Cardiac muscle cell (in vitro differentiated cells and primary cell): ENCODE measurements at regions not wholly inside any gene's neighbourhood (a gene's known extent, or its start where the extent isn't known, plus 50 kb on each side); places are given as distances from the start of the nearest gene placed in this dataset.
"Not testable (repeated sequence)": the region's sequence is repeated elsewhere in the genome, so short reads cannot be mapped to it uniquely, and the experiment has no call there.

ENCODE experiments used
- DNase-seq, 2 donors: peaks; one replicate each; pipeline versions ENCODE4 v3.0.0 to v3.0.0-alpha.2; 2010 to 2017; ENCODE audit warnings: low read depth in 1 of 2, low spot score in 1 of 2
- H3K27ac ChIP-seq: fragments of 200-600 bp; sonication (generic); 2 replicates; pipeline ENCODE4 v1.5.1; 2016
- H3K27me3 ChIP-seq: fragments of 200-600 bp; sonication (generic); 2 replicates; pipeline ENCODE4 v1.6.0; 2016; ENCODE audit warnings: control low read depth
- H3K36me3 ChIP-seq: fragments of 200-600 bp; sonication (generic); 2 replicates; pipeline ENCODE4 v1.5.1; 2016; ENCODE audit warnings: control low read depth
- H3K4me1 ChIP-seq: fragments of 200-600 bp; sonication (generic); 2 replicates; pipeline ENCODE4 v1.8.1; 2017; ENCODE audit warnings: low read depth, mild to moderate bottlenecking, mixed run types
- H3K4me3 ChIP-seq: fragments of 200-600 bp; sonication (generic); 2 replicates; pipeline ENCODE4 v1.5.1; 2016; ENCODE audit warnings: mild to moderate bottlenecking
- H3K9me3 ChIP-seq: fragments of 200-600 bp; sonication (generic); 2 replicates; pipeline ENCODE4 v1.5.1; 2017; ENCODE audit warnings: low read depth, mild to moderate bottlenecking, control low read depth
- CTCF ChIP-seq: IDR thresholded peaks from 2 replicates; pipeline ENCODE4 v1.5.1; 2012; ENCODE audit warnings: low read depth, mild to moderate bottlenecking, low read length

GRCh38 chr4:127327491-127327890, 305.3 kb upstream of the INTU start:
- no peak for TF ChIP-seq CTCF
- H3K9me3 ChIP-seq, result no peaks in the 10 kb centered on the region
- H3K4me1 ChIP-seq, result no peaks in the 10 kb centered on the region
- H3K27me3 ChIP-seq, result no peaks in the 10 kb centered on the region
- no peak for DNase-seq
- no peak overlapping the region for H3K27ac ChIP-seq
- no peaks in the 10 kb centered on the region for H3K36me3 ChIP-seq
- H3K4me3 ChIP-seq, result no peak overlapping the region

GRCh38 chr4:127335073-127335620, 297.6 kb upstream of the INTU start:
- H3K36me3 ChIP-seq, result no peaks in the 10 kb centered on the region
- DNase-seq, result no peak
- H3K4me1 ChIP-seq, result no peaks in the 10 kb centered on the region
- no peak overlapping the region for H3K4me3 ChIP-seq
- no peak for TF ChIP-seq CTCF
- no peak overlapping the region for H3K27ac ChIP-seq
- H3K27me3 ChIP-seq, result no peaks in the 10 kb centered on the region
- no peaks in the 10 kb centered on the region for H3K9me3 ChIP-seq

GRCh38 chr4:127335732-127336131, 297.0 kb upstream of the INTU start:
- Histone ChIP-seq H3K27ac (no peak overlapping the region), H3K4me1 (no peaks in the 10 kb centered on the region), H3K9me3 (no peaks in the 10 kb centered on the region), H3K4me3 (no peak overlapping the region), H3K27me3 (no peaks in the 10 kb centered on the region), H3K36me3 (no peaks in the 10 kb centered on the region)
- no peak for TF ChIP-seq CTCF
- DNase-seq, result no peak

DNA sequence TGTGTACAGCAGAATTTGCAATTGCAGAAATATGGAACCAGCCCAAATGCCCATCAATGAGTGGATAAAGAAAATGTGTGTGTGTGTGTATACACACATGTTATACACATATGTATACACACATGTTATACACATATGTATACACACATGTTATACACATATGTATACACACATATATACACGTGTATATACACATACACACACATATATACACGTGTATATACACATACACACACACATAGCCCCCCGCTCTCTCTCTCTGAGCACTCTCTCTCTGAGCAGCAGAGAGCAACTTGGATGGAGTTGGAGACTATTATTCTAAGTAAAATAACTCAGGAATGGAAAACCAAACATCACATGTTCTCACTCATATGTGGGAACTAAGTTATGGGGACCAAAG, 289.6 kb upstream of the INTU start:
- not testable (repeated sequence) for H3K27me3 ChIP-seq, DNase-seq, H3K36me3 ChIP-seq, H3K4me3 ChIP-seq, H3K27ac ChIP-seq, H3K4me1 ChIP-seq, H3K9me3 ChIP-seq

DNA sequence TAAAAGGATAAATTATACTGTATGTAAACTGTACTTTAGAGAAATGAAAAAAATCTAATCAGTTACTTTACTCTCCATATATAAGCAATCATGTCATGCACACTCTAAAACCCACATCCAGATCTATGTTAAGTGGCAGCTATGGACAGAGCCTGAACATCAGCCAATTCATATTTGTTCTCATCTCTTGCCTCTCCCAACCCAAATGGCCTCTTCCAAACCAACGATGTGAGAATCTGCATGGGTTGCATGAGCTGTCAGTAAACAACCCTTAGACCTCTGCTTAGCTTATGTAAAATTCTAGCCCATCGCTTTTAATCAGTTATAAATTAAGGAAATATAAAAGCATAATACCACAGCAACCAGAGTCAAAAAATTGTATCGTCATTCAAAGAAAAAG, 288.7 kb upstream of the INTU start:
- Histone ChIP-seq H3K27me3 (no peaks in the 10 kb centered on the region), H3K4me3 (no peak overlapping the region), H3K27ac (no peak overlapping the region), H3K36me3 (no peaks in the 10 kb centered on the region), H3K9me3 (no peaks in the 10 kb centered on the region), H3K4me1 (no peaks in the 10 kb centered on the region)
- TF ChIP-seq CTCF, result no peak
- DNase-seq, result no peak

- no peak overlapping the region for H3K27ac ChIP-seq
Measured at GRCh38 chr4:127347936-127348335, 284.8 kb upstream of the INTU start.

More at GRCh38 chr4:127347936-127348335, 284.8 kb upstream of the INTU start:
- H3K4me1 ChIP-seq, result no peaks in the 10 kb centered on the region
- no peaks in the 10 kb centered on the region for H3K27me3 ChIP-seq
- H3K9me3 ChIP-seq, result no peaks in the 10 kb centered on the region
- H3K4me3 ChIP-seq, result no peak overlapping the region
- no peak for TF ChIP-seq CTCF
- no peaks in the 10 kb centered on the region for H3K36me3 ChIP-seq
- no peak for DNase-seq
